Kidney capillary endothelial cell (primary cell): ENCODE measurements at regions not wholly inside any gene's neighbourhood (a gene's known extent, or its start where the extent isn't known, plus 50 kb on each side); places are given as distances from the start of the nearest gene placed in this dataset.

ENCODE experiments used
- DNase-seq: peaks from one replicate; pipeline ENCODE4 v3.0.0-alpha.2; 2018; ENCODE audit warnings: low spot score

DNA sequence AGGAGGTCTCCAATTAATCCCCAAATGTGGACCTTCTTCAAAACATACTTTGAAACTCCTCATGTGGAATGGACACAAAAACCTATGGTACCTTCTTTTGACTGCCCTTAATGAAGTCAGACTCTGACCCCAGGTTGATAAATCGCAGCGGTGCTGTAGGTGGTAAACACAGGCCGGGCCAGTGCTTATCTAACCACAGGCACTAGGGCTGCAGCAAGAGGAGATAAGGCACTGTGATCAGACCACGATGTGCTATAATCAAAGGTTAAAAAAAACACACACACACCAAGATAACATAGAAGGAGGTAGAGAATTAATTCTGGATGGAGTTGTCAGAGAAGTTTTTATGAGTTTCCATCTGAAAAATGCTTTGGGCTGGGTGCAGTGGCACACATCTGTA lies 52.3 kb upstream of the SIPA1L2 start:
- no peak for DNase-seq

GRCh38 chr1:232684371-232685105 lies 54.6 kb upstream of the SIPA1L2 start:
- peak; percentile 30 for DNase-seq

GRCh38 chr1:232686346-232686745 lies 56.4 kb upstream of the SIPA1L2 start:
- peak; percentile 33 for DNase-seq

- DNase-seq: no peak
Observed at GRCh38 chr1:232687304-232687703, 57.4 kb upstream of the SIPA1L2 start.

- no peak for DNase-seq
Observed at GRCh38 chr1:232687728-232688127, 57.8 kb upstream of the SIPA1L2 start.

GRCh38 chr1:232688398-232688797 lies 58.5 kb upstream of the SIPA1L2 start:
- no peak for DNase-seq

DNA sequence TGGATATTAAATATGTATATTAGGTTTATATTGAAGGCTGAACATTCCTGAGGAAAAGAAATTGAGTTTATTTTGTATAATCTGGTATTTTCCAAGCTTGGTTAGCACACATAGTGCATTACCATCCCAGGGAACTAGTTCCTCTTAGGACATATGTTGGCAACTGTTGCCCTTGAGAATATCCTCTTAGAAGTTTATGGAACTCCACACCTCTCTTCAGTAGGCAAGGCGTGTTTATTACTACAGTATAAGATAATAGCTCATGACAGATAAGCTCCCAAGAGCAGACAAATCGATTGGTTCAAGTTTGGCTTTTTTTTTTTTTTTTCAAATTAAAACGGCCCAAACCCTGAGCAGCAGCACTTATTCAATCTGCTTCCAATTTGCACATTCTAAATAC lies 59.8 kb upstream of the SIPA1L2 start:
- DNase-seq: no peak

- DNase-seq: peak; percentile 40
Observed at GRCh38 chr1:232690285-232690935, 60.5 kb upstream of the SIPA1L2 start.

- DNase-seq: no peak
Observed at GRCh38 chr1:232694475-232694874, 64.5 kb upstream of the SIPA1L2 start.

GRCh38 chr1:232695621-232696385 lies 65.9 kb upstream of the SIPA1L2 start:
- DNase-seq: no peak

DNA sequence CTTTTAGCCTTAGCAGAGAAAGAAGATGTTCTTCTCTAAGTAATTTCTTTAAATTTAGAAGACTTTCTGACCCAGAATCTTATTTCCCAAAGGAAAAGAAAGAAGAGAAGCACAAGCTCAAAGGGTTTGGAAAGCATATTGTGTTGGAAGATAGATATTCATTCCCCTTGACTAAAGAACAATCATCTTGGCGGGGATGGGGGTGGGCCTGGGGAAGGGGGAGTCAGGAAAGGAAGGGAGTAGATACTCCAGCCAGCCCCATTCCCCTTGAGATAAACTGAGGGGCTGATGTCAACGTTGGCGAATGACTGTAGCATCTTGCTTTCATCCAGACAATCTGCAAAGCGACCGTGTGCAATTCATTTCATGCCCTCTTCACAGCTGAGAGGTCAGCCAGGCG lies 66.5 kb upstream of the SIPA1L2 start:
- DNase-seq: no peak

DNA sequence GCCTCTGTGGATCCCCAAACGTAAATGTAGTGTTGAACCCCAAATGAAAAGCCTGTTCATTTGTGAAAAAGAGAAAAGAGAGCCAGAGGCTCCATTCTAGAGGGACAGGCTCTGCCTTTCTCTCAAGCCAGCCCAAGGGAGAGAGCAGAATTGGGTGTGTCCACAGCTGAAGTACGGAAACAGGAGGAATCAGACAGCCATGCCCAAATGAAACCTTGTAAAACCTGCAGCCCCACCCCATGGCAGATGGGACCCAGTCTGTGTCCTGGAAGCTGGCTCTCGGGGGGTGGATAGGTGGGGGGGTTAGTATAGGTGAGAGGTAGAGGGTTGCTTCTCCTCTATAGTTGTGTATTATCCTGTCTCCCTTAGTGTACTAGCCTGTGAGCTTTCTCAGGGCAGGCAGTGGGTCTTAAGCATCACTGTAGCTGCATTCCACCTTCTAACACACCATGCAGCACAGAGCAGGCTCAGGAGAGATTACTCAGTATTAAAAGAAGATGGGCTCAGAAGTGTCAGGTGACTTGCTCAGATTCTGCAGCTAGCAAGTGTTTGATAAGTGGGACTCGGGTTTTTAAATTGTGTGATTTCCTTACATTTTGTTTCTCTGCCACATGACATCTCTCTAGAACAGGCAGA lies 67.4 kb upstream of the SIPA1L2 start:
- no peak for DNase-seq

GRCh38 chr1:232699814-232700213 lies 69.9 kb upstream of the SIPA1L2 start:
- DNase-seq: no peak

- no peak for DNase-seq
Observed at GRCh38 chr1:232702911-232703310, 73.0 kb upstream of the SIPA1L2 start.

DNA sequence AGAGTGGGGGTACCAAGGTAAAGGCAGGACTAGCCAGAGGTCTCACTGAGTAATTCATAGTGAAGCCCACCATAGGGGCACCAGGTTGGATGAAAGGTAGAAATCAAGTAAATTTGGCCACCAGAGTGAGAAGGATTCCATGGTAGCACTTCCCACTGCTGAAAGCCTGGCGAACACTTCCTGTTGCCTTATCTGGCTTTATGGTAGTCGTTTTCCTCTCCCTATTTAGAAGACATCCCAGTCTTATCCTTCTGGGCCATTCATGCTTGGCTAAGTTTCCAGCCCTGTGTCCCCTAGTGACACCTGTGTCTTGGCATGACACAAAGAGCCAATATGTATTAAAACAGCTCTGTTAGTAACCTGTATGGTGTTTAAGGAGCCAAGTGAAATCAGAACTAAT lies 74.3 kb upstream of the SIPA1L2 start:
- no peak for DNase-seq

GRCh38 chr1:232704694-232705680 lies 75.1 kb upstream of the SIPA1L2 start:
- peak; percentile 60 for DNase-seq

DNA sequence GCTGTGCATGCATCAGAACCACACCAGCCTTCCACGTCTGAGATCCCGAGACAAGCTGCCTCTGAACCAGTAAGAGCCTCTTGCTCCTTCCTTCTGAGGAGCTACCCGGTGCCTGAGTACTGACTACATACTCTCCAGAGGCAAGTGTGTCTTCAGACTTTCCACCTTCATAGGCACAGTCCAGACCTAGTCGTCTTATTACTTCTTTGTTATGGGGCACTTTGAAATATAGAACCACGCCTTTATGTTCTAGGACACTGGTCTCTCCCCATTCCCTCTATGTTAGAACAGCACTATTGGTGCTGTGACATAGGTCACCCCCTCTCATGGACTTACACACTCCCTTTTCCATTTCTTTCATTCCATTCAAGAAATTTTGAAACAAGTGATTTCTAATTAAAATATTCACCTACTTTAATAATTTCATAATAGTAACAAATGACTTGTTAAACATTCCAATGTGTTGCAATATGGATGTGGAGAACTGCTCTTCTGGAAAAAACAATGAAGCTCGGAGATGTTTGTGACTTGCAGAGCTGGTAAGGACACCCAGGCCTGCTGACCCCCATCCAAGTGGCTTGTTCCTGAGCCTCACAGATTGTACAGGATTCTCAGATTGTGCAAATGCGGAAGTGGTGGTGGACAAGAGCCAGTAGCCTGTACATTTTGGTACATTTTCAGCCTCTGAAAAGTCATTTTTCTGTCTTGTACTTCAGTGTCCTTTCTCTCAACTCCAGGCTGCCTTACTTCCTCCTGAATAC lies 76.1 kb upstream of the SIPA1L2 start:
- no peak for DNase-seq

DNA sequence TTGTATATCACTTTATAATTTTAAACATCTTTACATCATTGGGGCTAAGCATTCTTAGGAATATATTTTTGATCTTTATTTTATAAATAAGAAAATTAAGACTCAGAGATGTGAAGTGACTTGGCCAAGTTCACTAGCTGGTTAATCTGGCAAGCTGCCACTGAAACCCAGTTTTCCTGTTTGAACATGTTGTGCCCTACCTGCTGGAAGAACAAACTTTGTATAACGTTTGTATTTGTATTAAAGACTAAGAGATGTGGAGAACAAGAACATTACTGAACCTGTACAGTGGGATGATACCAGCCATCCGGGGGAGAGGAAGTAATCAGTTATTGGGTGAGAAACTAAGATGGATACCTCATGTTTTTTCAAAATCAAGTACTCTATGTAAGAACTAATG lies 77.2 kb upstream of the SIPA1L2 start:
- no peak for DNase-seq

DNA sequence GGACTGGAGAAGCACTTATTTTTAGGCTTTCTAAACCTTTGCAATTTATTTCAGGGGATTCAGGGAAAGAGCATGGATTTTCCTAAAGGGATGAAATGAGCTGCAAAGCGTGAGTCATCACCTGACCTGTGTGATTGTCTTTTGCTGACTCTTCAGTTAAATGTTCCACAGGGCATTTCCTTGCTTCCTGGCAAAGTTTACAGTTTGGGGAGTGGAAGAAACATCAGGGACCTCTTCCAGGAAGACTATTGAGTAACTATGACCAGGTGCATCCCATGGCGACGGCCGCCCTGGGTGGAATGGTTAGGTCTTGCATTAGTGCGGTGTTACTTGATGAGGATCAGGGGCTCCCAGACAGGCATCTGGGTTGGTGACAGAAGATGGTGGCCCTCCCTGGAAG lies 79.5 kb upstream of the SIPA1L2 start:
- peak; percentile 12 for DNase-seq

- no peak for DNase-seq
Observed at GRCh38 chr1:232711996-232712395, 82.1 kb upstream of the SIPA1L2 start.

DNA sequence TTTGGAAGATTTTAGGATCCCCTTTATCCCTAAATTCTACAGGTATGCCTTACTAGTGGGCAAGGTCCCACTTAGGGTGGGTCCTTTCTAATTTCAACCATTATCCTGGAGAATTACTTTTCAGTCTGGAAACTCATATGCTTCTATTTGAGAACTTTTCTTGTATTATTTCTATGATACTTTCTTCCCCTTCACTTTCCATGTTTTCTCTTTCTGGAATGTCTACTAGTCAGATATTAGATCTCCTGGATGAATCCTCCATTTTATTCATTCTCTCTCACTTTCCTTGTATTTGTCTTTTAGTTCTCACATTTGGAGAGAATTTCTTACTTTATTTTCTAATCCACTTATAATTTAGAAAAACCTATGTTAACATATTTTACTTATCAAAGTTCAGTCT lies 83.9 kb upstream of the SIPA1L2 start:
- no peak for DNase-seq
